ENCODE measurements at regions not wholly inside any gene's neighbourhood (a gene's known extent, or its start where the extent isn't known, plus 50 kb on each side); places are given as distances from the start of the nearest gene placed in this dataset.

DNA sequence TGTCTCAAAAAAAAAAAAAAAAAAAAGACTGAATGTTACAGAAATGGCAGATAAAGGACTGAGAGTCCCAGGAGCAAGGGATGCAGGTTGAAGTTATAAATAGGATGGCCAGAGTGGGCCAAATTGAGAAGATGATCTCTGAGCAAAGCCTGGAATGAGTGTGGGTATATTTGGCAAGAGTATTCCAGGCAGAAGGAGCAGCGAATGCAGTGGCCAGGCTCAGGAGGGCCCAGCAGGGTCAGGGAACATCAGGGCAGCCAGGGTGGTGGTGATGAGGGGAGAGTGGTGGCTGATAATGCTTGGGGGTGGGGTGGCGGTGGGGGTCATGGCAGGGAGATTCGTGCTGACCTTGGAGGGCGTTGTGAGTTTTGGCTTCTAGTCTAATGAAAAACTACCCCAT lies 141.3 kb upstream of the AGAP1 start:
- Histone ChIP-seq H3K56ac (replicated peaks; ENCODE audit: insufficient read length, low read depth, low read length) (no peak overlapping the region), H4K20me1 (replicated peaks in 1 of 2; ENCODE audit: control insufficient read depth in 1 of 2, insufficient read depth in 2 of 2, low read length in 2 of 2) (no peaks in the 10 kb centered on the region), H3K4me1 (replicated peaks in 1 of 4; ENCODE audit: control insufficient read depth in 3 of 4, insufficient read depth in 4 of 4, low read length in 3 of 4) (no peaks in the 10 kb centered on the region), H3K4me3 (ENCODE audit: extremely low read depth in 1 of 4, insufficient read depth in 2 of 4, low read depth in 3 of 4, low read length in 4 of 4) (no peak overlapping the region), H2AFZ (ENCODE audit: low read length) (no peak overlapping the region), H3K79me2 (ENCODE audit: control insufficient read depth in 1 of 2, insufficient read depth in 2 of 2, low read length in 2 of 2) (no peaks in the 10 kb centered on the region), H2BK15ac (ENCODE audit: low read length) (no peak overlapping the region), H3K9me3 (ENCODE audit: insufficient read depth in 2 of 2, low read depth in 1 of 2, low read length in 1 of 2) (no peaks in the 10 kb centered on the region), H4K8ac (ENCODE audit: extremely low read depth, insufficient read depth, low read length) (no peak overlapping the region), H4K5ac (ENCODE audit: insufficient read length, low read depth, low read length) (no peak overlapping the region), H2BK120ac (replicated peaks; ENCODE audit: low read depth, low read length) (no peak overlapping the region), H3K79me1 (ENCODE audit: low read depth, low read length) (no peaks in the 10 kb centered on the region), H3K23ac (ENCODE audit: insufficient read length) (no peak overlapping the region), H2BK5ac (ENCODE audit: low read depth, low read length) (no peak overlapping the region), H3K18ac (ENCODE audit: extremely low read depth, low read length) (no peak overlapping the region), H2BK20ac (ENCODE audit: low read length) (no peak overlapping the region), H2BK12ac (ENCODE audit: low read depth, low read length) (no peak overlapping the region), H4K91ac (replicated peaks; ENCODE audit: insufficient read length, low read length) (no peak overlapping the region), H3K36me3 (ENCODE audit: control insufficient read depth in 2 of 4, insufficient read depth in 4 of 4, low read length in 3 of 4) (no peaks in the 10 kb centered on the region), H3K9ac (replicated peaks in 1 of 4; ENCODE audit: extremely low read depth in 1 of 4, low read depth in 3 of 4, low read length in 3 of 4) (no peak overlapping the region), H3K27ac (ENCODE audit: low read depth, low read length) (no peak overlapping the region), H3K14ac (ENCODE audit: insufficient read length) (no peak overlapping the region), H3K4me2 (ENCODE audit: insufficient read depth in 1 of 2, low read depth in 2 of 2, low read length in 2 of 2) (no peak overlapping the region), H3K23me2 (ENCODE audit: low read depth, low read length) (no peaks in the 10 kb centered on the region), H2AK5ac (ENCODE audit: low read depth, low read length) (no peak overlapping the region), H3K27me3 (replicated peaks in 1 of 4; ENCODE audit: control insufficient read depth in 3 of 4, extremely low read depth in 1 of 4, insufficient read depth in 3 of 4, low read length in 3 of 4) (no peaks in the 10 kb centered on the region), H3K4ac (replicated peaks; ENCODE audit: insufficient read length, low read depth, low read length) (no peak overlapping the region)
- 85% methylated on average over 2 of the region's 4 CpGs; no CpG with 5 or more reads in 1 of the 2 experiments for WGBS, 2 experiments (ENCODE audit: extremely low coverage in 1 of 2, insufficient coverage in 1 of 2, insufficient read length in 1 of 2, insufficient replicate concordance in 2 of 2, low coverage in 1 of 2, low lambda C conversion rate in 2 of 2, missing lambda C conversion rate in 1 of 2)
- POLR2A ChIA-PET (ENCODE audit: partially characterized antibody): no interaction called here
- CTCF ChIA-PET (ENCODE audit: partially characterized antibody): no interaction called here
- FAIRE-seq (no peak), DNase-seq (ENCODE audit: low read depth in 1 of 2, low spot score in 2 of 2) (no peak)
- TF ChIP-seq EGR1 (IDR thresholded peaks at IDR 0.05; ENCODE audit: borderline replicate concordance, low read depth, low read length) (no peak), SIRT6 (IDR thresholded peaks at IDR 0.05; ENCODE audit: low read length) (no peak), RXRA (IDR thresholded peaks at IDR 0.05; ENCODE audit: insufficient read depth, low read depth, low read length) (no peak), SAP30 (IDR thresholded peaks at IDR 0.05; ENCODE audit: insufficient read depth, insufficient replicate concordance, low read length) (no peak), POLR2AphosphoS5 (IDR thresholded peaks at IDR 0.05; ENCODE audit: low read depth, low read length) (no peak), NRF1 (IDR thresholded peaks at IDR 0.05; ENCODE audit: low read depth, low read length) (no peak), GABPA (IDR thresholded peaks at IDR 0.05; ENCODE audit: borderline replicate concordance, insufficient read depth, low read length) (no peak), SP1 (IDR thresholded peaks at IDR 0.05; ENCODE audit: low read depth, low read length) (no peak), SP2 (IDR thresholded peaks at IDR 0.05; ENCODE audit: low read length) (no peak), CTCF (IDR thresholded peaks at IDR 0.05; ENCODE audit: control extremely low read depth in 1 of 3, insufficient read depth in 1 of 3, low read depth in 1 of 3, low read length in 3 of 3) (no peak), SP4 (IDR thresholded peaks at IDR 0.05; ENCODE audit: low read length) (no peak), RFX5 (IDR thresholded peaks at IDR 0.05; ENCODE audit: borderline replicate concordance, low read depth, low read length) (no peak), CHD1 (IDR thresholded peaks at IDR 0.05; ENCODE audit: low read depth, low read length) (no peak)
